H54 (cell line): ENCODE measurements at regions not wholly inside any gene's neighbourhood (a gene's known extent, or its start where the extent isn't known, plus 50 kb on each side); places are given as distances from the start of the nearest gene placed in this dataset.
"Not testable (repeated sequence)": the region's sequence is repeated elsewhere in the genome, so short reads cannot be mapped to it uniquely, and the experiment has no call there.

Experiments used
- DNase-seq: peaks from one replicate; pipeline ENCODE4 v3.0.0; 2011; ENCODE audit warnings: low spot score, mixed read lengths; ENCODE audit not compliant: insufficient read length
- FAIRE-seq: peaks from 3 replicates; lab custom pipeline; 2011; peaks lifted over from hg19 to GRCh38; lab: Jason Lieb, UNC
- POLR2A ChIP-seq: IDR thresholded peaks from 2 replicates; pipeline ENCODE4 v1.6.1; 2011; ENCODE audit warnings: low read depth, mild to moderate bottlenecking, low read length

DNA sequence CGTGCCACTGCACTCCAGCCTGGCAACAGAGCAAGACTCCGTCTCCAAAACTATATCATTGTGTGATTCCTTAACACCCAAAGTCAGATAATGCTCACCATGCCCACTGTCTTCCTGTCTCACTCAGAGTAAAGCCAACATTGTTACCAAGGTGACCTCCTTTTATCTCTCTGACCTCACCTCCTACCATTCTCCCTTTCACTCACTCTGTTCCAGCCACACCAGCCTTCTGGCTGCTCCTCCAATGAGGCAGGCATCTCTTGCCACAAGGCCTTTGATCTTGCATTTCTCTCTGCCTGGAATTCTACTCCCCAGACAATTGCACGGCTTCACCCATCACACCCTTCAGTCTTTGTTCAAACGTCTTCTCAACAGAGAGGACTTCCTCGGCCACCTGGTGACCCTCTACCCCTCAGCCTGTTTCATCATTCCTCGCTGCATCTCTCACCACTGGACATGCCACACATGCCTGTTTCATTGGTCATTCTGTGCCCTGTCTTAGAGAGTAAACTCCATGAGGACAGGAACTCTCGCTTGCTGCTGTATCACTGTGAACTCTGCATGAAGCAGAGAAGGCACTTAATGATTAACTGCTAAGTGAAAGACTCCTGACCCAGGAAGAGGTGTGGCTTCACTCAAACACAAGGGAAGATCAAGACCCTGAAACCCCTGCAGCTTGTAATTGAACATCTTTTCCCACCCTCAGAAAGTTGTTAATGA, 67.1 kb upstream of the CAPZB start:
- FAIRE-seq = no peak
- no peak for DNase-seq
- TF ChIP-seq POLR2A = no peak

DNA sequence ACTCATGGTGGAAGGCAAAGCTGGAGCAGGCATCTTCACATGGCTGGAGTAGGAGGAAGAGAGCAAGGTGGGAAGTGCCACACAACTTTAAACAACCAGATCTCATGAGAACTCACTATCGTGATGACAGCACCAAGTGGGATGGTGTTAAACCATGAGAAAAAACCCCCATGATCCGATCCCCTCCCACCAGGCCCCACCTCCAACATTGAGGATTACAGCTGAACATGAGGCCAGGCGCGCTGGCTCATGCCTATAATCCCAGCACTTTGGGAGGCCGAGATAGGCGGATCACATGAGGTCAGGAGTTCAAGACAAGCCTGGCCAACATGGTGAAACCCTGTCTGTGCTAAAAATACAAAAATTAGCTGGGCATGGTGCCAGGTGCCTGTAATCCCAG, 66.5 kb upstream of the CAPZB start:
- FAIRE-seq, DNase-seq: not testable (repeated sequence)

DNA sequence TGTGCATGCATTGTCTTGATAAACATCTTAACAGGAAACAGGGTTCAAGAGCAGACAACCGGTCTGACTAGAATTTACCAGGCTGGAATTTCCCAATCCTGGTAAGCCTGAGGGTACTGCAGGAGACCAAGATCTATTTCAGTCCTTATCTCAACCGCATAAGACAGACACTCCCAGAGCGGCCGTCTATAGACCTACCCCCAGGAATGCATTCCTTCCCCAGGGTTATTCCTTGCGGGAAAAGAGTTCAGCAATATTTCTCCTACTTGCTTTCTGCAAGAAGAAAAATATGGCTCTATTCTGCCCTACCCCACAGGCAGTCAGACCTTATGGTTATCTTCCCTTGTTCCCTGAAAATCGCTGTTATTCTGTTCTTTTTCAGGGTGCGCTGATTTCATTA, 65.1 kb upstream of the CAPZB start:
- not testable (repeated sequence) for DNase-seq, FAIRE-seq

DNA sequence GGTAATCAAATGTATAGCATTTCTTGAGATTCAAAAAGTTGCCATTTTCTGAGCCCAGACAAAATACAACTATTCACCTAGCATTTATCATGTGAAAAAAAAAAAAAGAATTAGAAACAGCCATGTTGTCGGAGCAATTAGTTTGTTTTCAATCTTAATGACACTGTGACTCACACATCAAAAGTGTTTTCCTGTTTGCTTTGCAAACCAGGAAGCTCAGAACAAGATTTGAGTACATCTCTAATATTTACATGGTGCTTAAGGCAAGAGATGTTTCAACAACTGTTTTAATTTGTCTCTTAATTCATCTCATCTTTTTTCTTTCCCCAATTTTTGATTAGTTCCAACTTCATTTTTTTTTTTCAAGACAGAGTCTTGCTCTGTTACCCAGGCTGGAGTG, 62.5 kb upstream of the CAPZB start:
- no peak for TF ChIP-seq POLR2A
- DNase-seq (no peak), FAIRE-seq (no peak)

DNA sequence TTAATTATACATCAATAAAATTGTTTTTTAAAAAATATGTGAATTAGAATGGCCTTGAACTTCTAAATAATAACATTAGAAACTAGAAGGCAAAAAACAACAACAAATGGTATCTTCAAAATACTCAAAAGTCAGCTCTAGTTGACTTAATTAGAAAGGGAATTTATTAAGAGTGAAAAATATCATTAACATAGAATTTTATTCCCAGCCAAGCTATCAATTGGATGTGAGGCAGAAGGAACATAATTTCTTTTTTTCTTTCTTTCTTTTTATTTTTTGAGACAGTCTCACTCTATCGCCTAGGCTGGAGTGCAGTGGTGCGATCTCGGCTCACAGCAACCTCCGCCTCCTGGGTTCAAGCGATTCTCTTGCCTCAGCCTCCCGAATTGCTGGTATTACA, 51.2 kb upstream of the CAPZB start:
- TF ChIP-seq POLR2A = no peak
- no peak for FAIRE-seq

DNA sequence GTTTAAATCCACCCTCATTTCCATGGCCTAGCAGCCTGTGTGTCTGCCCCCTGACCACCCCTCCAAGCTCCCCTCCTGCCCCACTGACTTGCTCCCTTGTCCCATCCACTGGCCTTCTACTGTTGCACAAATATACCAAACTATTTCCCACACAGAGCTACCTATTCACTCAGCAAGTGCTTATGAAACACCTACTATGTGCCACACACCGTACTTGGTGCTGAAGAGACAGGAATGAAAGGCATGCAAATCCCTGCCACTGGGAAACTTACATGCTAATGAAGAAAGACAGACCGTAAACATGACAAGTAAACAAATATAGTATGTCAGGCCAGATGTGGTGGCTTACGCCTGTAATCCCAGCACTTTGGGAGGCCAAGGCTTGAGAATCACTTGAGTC, 49.9 kb upstream of the CAPZB start:
- FAIRE-seq (no peak), DNase-seq (no peak)
- no peak for TF ChIP-seq POLR2A

More for the DNA sequence above, 51.2 kb upstream of the CAPZB start:
- no peak for DNase-seq
